DOHH2 (cell line): ENCODE measurements at regions not wholly inside any gene's neighbourhood (a gene's known extent, or its start where the extent isn't known, plus 50 kb on each side); places are given as distances from the start of the nearest gene placed in this dataset.

Experiments used
- CTCF ChIP-seq: fragments of 200-600 bp; sonication (generic); IDR thresholded peaks from one replicate; pipeline ENCODE4 v1.5.1; 2014; ENCODE audit warnings: antibody characterized with exemption, mild to moderate bottlenecking, low read depth, low read length; ENCODE audit not compliant: poor library complexity, severe bottlenecking
- EZH2phosphoT487 ChIP-seq: fragments of 200-600 bp; sonication (generic); IDR thresholded peaks from 2 replicates; pipeline ENCODE4 v1.6.1; 2017; ENCODE audit warnings: borderline replicate concordance, mild to moderate bottlenecking, antibody characterized with exemption, low read length, moderate library complexity, mixed read lengths

GRCh38 chr21:24223624-24224023 is 1383.7 kb downstream of the MRPL39 start:
- TF ChIP-seq CTCF, result no peak
- TF ChIP-seq EZH2phosphoT487, result no peak
